Stimulated activated CD4-positive, alpha-beta T cell treated with anti-CD3 and anti-CD28 coated beads, TNF-alpha, amount 100 ng/mL, for 1 hour (primary cell): ENCODE measurements at regions not wholly inside any gene's neighbourhood (a gene's known extent, or its start where the extent isn't known, plus 50 kb on each side); places are given as distances from the start of the nearest gene placed in this dataset.
"Not testable (repeated sequence)": the region's sequence is repeated elsewhere in the genome, so short reads cannot be mapped to it uniquely, and the experiment has no call there.

ENCODE experiments used
- DNase-seq, 3 donors: peaks; one replicate each; pipeline ENCODE4 v3.0.0-alpha.2; 2020; ENCODE audit warnings: low read depth in 3 of 3, low spot score in 1 of 3

DNA sequence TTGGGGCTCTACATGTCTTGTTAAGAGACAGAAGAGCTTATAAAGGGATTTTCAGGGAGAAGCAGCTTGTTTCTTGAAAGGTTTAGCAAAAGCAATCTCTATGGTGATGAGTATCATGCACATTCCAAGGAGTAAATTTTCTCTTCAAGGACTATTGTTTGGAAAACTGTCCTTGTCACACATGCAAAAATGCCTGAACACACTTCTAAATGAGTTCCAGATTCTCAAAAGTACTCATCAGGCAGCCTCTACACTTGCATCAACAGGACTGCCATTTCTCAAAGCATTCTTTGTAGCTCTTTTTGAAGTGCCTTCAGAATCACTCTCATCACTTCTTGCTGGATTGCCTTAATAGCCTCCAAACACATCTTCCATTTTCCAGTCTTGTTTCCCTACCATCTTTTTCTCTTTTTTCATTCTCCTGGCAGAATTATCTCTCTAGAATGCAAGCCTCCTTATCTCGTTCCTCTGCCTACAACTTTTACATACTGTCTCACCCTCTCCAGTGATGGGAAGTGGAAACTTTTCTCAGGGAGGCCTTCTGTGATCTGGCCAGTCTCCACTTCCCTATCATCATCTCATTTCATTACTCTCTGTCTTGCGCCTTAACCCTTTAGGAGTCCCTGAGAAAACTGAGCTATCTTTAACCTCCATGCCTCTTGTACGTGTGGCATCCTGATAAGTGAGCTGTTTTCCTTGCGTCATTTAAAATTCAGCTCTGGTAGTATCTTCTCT, 631.5 kb upstream of the TLE4 start:
- DNase-seq: no peak

DNA sequence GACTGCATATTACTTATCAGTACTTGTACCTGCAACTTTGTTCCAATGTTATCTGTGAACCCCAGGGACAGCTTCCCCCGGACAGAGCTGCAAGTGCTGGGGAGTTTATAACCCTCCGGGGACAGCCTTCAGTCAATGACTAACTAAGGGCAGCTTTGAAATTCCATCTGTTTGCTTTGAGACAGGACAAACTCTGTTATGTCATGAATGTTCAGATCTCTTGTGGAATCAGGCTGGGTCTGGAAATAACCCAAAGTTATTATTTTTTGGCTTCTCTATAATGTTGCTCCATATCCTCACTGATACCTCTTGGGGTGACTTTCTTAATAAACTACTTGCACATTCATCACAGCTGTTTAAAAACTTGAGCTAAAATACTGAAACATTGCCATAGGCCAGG, 617.5 kb upstream of the TLE4 start:
- DNase-seq: no peak

- no peak for DNase-seq
These were observed 612.9 kb upstream of the TLE4 start for GRCh38 chr9:78958892-78959291.

GRCh38 chr9:78962156-78962555, 609.6 kb upstream of the TLE4 start:
- no peak for DNase-seq

DNA sequence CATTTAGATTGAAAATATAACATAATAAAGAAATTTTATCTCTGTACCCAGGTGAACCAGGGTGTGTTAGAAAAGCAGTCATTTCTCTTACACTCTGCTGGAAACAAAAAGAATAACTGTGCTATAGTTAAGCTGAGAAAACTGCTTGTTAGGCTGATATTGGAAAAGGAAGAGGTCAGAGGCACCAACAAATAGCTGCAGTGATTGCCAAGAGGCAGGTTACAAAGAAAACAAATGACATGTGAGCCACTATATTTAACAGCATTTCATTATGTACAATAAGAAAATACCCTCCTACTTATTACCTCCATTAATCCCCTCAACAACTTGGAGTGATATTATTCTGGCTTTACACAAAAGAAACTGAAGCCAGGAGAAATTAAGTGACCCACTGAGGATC, 607.9 kb upstream of the TLE4 start:
- no peak for DNase-seq

DNA sequence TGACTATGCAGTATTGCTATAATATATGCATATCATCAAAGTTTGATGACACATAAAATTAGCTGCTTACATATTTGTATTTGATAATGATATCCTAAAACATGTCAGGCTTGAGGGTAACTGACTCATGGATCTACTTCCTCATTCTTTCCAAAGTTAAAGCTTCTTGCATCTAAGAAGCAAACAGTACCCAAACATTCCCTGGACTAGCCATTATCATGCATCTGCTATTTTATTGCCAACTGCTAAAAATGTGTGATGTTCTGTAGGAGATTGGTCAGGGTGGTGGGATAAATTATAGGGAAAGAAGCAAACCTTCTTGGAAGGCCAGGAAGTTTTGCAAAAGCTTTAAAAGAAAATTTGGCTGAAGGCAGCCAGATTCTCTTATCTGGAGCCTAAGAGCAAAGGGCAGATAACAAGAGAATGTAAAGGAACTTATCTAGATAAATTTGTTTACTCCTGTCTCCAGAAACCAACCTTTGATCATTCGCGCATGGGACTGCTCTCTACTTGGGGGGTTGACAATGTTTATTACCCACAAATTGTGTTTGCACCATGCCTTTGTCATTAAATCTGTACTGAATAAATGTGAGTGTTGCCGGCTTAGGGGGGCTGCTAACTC, 604.1 kb upstream of the TLE4 start:
- no peak for DNase-seq

GRCh38 chr9:78970375-78970774, 601.4 kb upstream of the TLE4 start:
- no peak for DNase-seq

- DNase-seq: no peak
These were observed 600.2 kb upstream of the TLE4 start for GRCh38 chr9:78971540-78971939.

DNA sequence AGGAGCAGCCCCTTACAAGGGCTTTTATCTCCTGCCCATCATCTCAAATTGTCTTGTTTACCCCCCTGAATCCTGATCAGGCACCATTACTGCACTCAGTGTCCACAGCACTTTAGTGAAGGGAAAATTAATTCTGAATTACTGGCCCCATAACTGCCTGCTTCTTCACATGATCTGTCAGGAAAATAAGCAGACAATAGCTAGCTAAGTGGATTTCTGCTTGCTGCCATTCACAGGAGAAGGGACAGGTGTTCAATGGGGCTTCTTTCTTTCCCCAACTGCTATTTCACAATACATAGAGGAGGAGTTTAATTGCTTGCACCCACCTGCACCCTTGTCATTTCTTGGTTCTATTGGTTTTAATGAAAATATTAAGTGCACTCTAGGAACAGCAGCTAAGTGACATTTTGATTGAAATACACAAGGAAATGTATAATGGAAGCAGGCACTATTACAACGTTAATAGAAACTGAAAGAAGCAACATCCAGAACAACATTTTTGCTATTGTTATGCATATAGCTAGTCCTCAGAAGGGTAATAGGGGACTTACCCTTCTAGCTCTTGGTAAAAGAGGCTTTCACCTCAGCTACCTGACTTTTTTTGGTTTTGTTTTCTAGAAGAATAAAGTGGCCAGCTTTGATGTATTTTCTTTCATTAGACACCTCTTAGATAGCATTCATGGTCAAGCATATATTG, 599.3 kb upstream of the TLE4 start:
- no peak for DNase-seq

GRCh38 chr9:78973907-78974306, 597.9 kb upstream of the TLE4 start:
- DNase-seq: no peak

GRCh38 chr9:78982849-78983248, 588.9 kb upstream of the TLE4 start:
- no peak for DNase-seq

- no peak for DNase-seq
These were observed 586.6 kb upstream of the TLE4 start for GRCh38 chr9:78985084-78985738.

DNA sequence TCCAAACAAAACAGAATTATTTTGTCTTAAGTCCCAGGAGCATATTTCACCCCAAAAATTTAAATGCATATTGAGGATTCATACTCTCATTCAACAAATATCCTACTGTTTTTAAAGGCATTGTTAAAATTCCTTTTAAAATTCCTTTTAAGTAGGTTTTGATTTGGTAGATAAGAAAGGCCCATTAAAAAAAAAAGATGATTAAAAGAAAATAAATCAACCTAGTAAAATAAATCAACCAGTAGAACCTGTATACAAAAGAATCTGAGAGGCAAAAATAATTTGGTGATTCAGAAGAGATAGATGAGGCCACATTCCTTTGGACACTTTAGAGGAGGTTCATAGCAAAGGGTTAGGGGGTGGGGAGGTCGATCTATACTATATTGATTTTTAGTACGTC, 585.3 kb upstream of the TLE4 start:
- DNase-seq: no peak

- DNase-seq: no peak
These were observed 582.6 kb upstream of the TLE4 start for GRCh38 chr9:78989031-78989658.

DNA sequence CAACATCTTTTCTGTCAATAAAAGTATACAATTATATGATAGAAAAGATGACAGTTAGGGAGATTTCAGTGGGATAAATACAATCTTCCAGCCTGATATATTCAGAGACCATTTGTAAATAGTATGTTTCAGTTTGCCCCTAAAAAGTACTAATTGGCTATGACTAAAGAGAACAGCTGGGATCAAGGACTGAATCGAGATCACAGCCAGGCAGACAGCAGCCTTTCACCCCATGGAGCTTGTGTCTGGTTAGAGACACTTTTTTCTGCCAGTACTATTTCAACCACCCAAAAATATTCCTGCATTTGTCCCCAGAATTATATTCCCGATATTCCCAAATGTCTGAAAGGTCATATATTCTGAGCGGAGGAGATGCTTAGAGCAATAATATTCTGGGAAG, 577.3 kb upstream of the TLE4 start:
- no peak for DNase-seq

DNA sequence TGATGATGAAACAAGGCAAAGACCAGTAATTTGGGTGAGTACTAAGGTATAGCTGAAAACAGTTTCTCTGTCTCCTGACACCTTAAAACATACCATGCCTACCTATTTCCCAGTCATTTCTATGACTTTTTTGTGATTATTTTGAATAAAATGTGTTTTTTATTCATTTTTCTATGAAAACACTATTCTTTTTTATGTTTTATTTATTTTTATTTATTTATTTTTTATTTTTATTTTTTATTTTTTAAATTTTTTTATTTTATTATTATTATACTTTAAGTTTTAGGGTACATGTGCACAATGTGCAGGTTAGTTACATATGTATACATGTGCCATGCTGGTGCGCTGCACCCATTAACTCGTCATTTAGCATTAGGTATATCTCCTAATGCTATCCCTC, 576.8 kb upstream of the TLE4 start:
- DNase-seq: not testable (repeated sequence)

DNA sequence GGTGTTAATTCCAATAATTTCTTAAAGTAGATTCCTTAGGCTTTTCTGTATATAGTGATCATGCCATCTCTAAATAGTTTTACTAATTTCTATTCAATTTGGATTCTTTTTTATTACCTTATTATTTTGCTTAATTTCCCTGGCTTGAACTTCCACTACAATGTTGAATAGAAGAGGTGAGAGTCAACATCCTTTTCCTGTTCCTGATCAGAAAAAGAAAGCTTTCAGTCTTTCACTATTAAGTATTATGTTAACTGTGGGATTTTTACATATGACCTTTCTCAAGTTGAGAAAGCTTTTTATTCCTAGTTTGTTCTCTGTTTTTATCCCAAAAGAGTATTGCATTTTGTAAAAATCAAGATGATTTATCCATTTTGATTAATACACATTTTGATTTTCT, 574.5 kb upstream of the TLE4 start:
- no peak for DNase-seq

GRCh38 chr9:79000230-79001002, 571.3 kb upstream of the TLE4 start:
- no peak for DNase-seq

DNA sequence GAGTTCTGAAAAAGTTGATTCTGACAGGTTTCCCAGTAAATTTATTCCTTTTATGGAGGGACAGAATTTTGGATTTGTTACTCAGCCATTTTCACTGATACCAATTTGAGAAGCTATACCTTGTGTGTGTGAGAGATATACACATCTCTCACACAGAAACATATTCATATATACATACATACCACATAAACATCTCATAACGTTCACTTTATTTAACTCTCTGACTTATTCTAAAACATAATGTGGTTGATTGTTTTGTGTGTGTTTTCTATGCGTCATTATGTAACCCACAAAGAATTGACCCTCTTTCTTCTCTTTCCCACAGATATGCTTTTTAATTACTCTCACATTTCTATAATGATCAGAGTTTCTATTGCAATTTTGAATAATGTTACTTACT, 570.8 kb upstream of the TLE4 start:
- DNase-seq: no peak

GRCh38 chr9:79003514-79003913, 568.3 kb upstream of the TLE4 start:
- no peak for DNase-seq

- DNase-seq: no peak
These were observed 567.7 kb upstream of the TLE4 start for GRCh38 chr9:79004032-79004431.
